Breast epithelium (tissue), 4 donors: ENCODE measurements at regions not wholly inside any gene's neighbourhood (a gene's known extent, or its start where the extent isn't known, plus 50 kb on each side); places are given as distances from the start of the nearest gene placed in this dataset.

Experiments
- DNase-seq, 2 donors: peaks; one replicate each; pipeline ENCODE4 v3.0.0-alpha.2; 2019; ENCODE audit warnings: low spot score in 2 of 2
- H3K27ac ChIP-seq, 2 donors: fragments of 200-600 bp; sonication (generic) in 1 of 2; one replicate each; pipeline ENCODE4 v1.5.1; 2016 to 2019; ENCODE audit warnings: mild to moderate bottlenecking in 1 of 2
- H3K27me3 ChIP-seq, 2 donors: fragments of 200-600 bp; sonication (generic) in 1 of 2; one replicate each; pipeline versions ENCODE4 v1.5.1 to v1.6.0; 2017 to 2019; ENCODE audit warnings: control low read depth in 1 of 2, mild to moderate bottlenecking in 1 of 2
- H3K36me3 ChIP-seq: fragments of 200-600 bp; one replicate; pipeline ENCODE4 v1.5.1; 2019
- H3K4me1 ChIP-seq, 2 donors: fragments of 200-600 bp; sonication (generic); one replicate each; pipeline ENCODE4 v1.5.1; 2016 to 2019; ENCODE audit warnings: control low read depth in 1 of 2
- H3K4me3 ChIP-seq, 3 donors: fragments of 200-600 bp; sonication (generic); 1 replicate in 2 of 3; 2 replicates in 1 of 3; pipeline ENCODE4 v1.5.1; 2016 to 2019; ENCODE audit warnings: mild to moderate bottlenecking in 3 of 3, moderate library complexity in 2 of 3
- H3K9me3 ChIP-seq, 2 donors: fragments of 200-600 bp; sonication (generic) in 1 of 2; one replicate each; pipeline ENCODE4 v1.5.1; 2016 to 2019; ENCODE audit warnings: control low read depth in 1 of 2
- POLR2A ChIP-seq: fragments of 450-650 bp; IDR thresholded peaks from one replicate; pipeline ENCODE4 v1.6.1; 2016; ENCODE audit warnings: antibody characterized with exemption, mild to moderate bottlenecking, moderate library complexity
- POLR2AphosphoS5 ChIP-seq, 3 donors: sonication (generic); formaldehyde crosslinking; IDR thresholded peaks; one replicate each; pipeline ENCODE4 v1.6.1; 2017; ENCODE audit warnings: antibody characterized with exemption in 3 of 3
- intact Hi-C: fragments of 100-400 bp; cut with DNase I; formaldehyde crosslinking; loops from one replicate; pipeline ENCODE4 v1.15.1; 2023; ENCODE audit warnings: low total_unique reads
- TF ChIP-seq, protein P1 (sequence below), 3 donors: fragments of 450-650 bp; IDR thresholded peaks; one replicate each; pipeline ENCODE4 v1.5.1; 2016 to 2017; ENCODE audit warnings: antibody characterized with exemption in 3 of 3, mild to moderate bottlenecking in 3 of 3, moderate library complexity in 3 of 3

DNA sequence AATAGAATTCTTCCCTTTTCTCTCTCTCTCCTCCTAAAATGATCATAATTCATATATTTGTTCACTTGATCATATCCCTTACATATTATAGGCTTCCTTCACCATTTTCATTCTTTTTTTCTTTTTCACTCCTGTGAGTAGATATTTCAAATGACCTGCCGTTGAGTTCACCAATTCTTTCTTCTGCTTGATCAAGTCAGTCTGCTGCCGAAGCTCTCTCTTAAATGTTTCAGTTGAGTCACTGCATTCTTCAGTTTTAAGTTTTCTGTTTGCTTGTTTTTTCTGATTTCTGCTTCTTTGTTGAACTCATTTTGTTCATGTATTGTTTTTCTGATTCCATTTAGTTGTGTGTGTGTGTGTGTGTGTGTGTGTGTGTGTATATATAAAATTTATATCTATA, 354.3 kb downstream of the GPAT3 start:
- intact Hi-C loops = no loop called here
- H3K4me1 ChIP-seq = no peaks in the 10 kb centered on the region
- DNase-seq = no peak
- H3K27ac ChIP-seq = no peak overlapping the region
- no peaks in the 10 kb centered on the region for H3K27me3 ChIP-seq
- no peak overlapping the region for H3K4me3 ChIP-seq
- H3K9me3 ChIP-seq = peaks cover 0 to 3% of the 10 kb centered on the region in 2 donors
- TF ChIP-seq POLR2AphosphoS5 (IDR thresholded peaks at IDR 0.05) = no peak
- TF ChIP-seq, protein P1, sequence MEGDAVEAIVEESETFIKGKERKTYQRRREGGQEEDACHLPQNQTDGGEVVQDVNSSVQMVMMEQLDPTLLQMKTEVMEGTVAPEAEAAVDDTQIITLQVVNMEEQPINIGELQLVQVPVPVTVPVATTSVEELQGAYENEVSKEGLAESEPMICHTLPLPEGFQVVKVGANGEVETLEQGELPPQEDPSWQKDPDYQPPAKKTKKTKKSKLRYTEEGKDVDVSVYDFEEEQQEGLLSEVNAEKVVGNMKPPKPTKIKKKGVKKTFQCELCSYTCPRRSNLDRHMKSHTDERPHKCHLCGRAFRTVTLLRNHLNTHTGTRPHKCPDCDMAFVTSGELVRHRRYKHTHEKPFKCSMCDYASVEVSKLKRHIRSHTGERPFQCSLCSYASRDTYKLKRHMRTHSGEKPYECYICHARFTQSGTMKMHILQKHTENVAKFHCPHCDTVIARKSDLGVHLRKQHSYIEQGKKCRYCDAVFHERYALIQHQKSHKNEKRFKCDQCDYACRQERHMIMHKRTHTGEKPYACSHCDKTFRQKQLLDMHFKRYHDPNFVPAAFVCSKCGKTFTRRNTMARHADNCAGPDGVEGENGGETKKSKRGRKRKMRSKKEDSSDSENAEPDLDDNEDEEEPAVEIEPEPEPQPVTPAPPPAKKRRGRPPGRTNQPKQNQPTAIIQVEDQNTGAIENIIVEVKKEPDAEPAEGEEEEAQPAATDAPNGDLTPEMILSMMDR (IDR thresholded peaks at IDR 0.05) = no peak
- TF ChIP-seq POLR2A = no peak
- H3K36me3 ChIP-seq = no peaks in the 10 kb centered on the region

DNA sequence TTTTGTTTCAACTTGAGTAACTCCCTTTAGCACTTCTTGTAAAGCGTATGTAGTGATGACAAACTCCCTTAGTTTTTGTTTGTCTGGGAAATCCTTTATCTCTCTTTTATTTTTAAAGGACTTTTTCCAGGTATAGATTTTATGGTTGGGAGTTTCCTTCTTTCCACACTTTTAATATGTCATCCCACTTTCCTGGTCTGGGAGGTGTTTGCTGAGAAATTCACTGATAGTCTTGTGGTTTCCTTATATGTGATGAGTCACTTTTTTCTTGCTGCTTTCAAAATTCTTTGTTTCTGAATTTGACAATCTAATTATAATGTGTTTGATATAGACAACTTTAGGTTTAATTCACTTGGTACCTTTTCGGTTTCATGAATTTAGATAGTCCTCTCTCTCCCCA, 353.9 kb downstream of the GPAT3 start:
- no peaks in the 10 kb centered on the region for H3K27me3 ChIP-seq
- DNase-seq = no peak
- peaks cover 0 to 3% of the 10 kb centered on the region in 2 donors for H3K9me3 ChIP-seq
- intact Hi-C loops = no loop called here
- H3K4me1 ChIP-seq = no peaks in the 10 kb centered on the region
- TF ChIP-seq POLR2AphosphoS5 (IDR thresholded peaks at IDR 0.05) (no peak), POLR2A (no peak)
- TF ChIP-seq, protein P1 (IDR thresholded peaks at IDR 0.05) = no peak
- H3K4me3 ChIP-seq = no peak overlapping the region
- H3K27ac ChIP-seq = no peak overlapping the region
- no peaks in the 10 kb centered on the region for H3K36me3 ChIP-seq

DNA sequence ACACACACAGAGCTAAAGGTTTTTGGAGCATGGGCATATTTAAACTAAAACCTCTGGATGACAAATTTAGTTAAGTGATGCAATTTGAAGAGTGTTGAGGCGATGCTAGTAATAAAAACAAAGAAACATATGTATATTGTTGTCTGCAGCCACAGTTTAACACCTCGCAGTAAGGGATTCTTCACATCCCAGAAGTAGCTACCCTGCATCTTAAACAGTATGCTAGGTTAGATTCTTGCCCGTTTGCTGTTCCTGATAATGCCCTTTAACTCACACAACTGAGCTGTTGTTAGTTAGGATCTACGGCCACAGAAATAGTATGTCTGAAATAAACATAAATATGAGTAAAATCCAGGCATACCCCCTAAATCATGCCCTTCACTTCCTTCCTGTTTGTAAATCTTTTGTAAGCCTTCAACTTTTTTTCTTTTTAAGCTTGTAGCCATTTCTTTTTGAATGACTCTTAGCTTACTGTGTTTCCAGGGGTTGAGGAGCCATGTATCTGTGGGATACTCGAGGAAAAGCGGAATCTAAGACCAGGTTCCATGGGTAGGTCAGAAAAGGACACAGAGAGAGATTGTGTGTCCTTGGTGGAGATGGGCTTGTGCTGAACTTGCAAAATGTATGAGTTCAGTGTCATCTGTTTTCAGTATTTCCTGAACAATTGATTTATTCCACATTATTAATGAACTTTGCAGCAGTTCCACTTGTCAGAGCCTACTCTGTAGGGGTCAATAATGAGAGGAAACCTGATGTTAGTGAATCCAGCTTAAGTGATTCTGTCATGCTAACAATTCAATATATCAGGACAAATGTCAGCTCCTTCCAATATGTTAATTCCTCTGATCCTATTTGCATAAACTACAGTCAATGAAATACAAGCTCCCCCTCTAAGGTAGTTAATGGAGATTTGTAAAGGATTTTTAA, 349.6 kb downstream of the GPAT3 start:
- no peaks in the 10 kb centered on the region for H3K9me3 ChIP-seq
- H3K4me3 ChIP-seq = no peak overlapping the region
- DNase-seq = no peak
- no peaks in the 10 kb centered on the region for H3K36me3 ChIP-seq
- no peaks in the 10 kb centered on the region for H3K27me3 ChIP-seq
- no peaks in the 10 kb centered on the region for H3K4me1 ChIP-seq
- H3K27ac ChIP-seq = no peak overlapping the region
- TF ChIP-seq POLR2A (no peak), POLR2AphosphoS5 (IDR thresholded peaks at IDR 0.05) (no peak)
- TF ChIP-seq, protein P1 (IDR thresholded peaks at IDR 0.05) = no peak
- intact Hi-C loops = no loop called here

DNA sequence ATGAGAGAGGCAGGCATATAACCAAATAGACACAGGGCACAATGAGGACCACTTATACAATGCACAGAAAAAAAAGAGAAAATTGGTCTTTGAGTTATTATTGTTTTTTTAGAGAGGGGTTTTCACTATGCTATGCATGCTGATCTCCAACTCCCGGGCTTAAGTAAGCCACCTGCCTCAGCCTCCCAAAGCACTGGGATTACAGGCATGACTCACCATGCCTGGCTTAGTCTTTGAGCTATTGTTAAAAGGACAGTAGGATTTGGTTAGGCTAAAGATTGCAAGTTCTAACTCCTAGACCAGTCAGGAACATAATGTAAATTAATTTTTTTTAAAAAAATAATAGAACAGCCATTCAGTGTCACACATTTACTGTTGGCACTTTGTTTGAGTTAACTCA, 340.1 kb downstream of the GPAT3 start:
- Histone ChIP-seq H3K27me3 (no peaks in the 10 kb centered on the region), H3K27ac (no peak overlapping the region), H3K36me3 (no peaks in the 10 kb centered on the region), H3K4me1 (no peaks in the 10 kb centered on the region), H3K4me3 (no peak overlapping the region), H3K9me3 (no peaks in the 10 kb centered on the region)
- TF ChIP-seq, protein P1 (IDR thresholded peaks at IDR 0.05) = no peak
- no peak for TF ChIP-seq POLR2A
- no peak for TF ChIP-seq POLR2AphosphoS5 (IDR thresholded peaks at IDR 0.05)
- intact Hi-C loops = no loop called here
- no peak for DNase-seq

DNA sequence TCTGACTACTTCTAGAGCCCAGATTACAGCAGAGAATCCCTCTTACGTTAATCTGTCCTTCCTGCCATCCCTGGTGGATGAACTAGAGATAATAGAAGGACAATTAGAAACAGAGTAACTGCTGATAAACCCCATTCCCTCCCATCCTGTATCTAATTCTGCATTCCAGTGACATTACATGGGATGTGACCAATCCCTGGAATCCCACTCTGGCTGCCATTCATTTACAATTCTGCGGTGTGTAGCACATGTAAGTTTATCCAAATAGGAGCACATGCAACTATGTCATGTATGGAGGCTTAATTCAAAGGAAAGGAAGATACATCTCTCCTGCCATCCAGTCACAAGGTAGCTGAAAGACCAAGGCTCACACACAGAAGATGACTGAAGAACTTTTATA, 339.5 kb downstream of the GPAT3 start:
- Histone ChIP-seq H3K27ac (no peak overlapping the region), H3K36me3 (no peaks in the 10 kb centered on the region), H3K4me1 (no peaks in the 10 kb centered on the region), H3K27me3 (no peaks in the 10 kb centered on the region), H3K9me3 (no peaks in the 10 kb centered on the region), H3K4me3 (no peak overlapping the region)
- intact Hi-C loops = no loop called here
- TF ChIP-seq, protein P1 (IDR thresholded peaks at IDR 0.05) = no peak
- no peak for TF ChIP-seq POLR2A
- no peak for DNase-seq
